Activated naive CD8-positive, alpha-beta T cell treated with anti-CD3 and anti-CD28 coated beads, Interleukin-2, amount 50 U/mL, for 24 hours (primary cell): ENCODE measurements at regions not wholly inside any gene's neighbourhood (a gene's known extent, or its start where the extent isn't known, plus 50 kb on each side); places are given as distances from the start of the nearest gene placed in this dataset.

Experiments
- ATAC-seq: fragments of 150-1000 bp; cut with Tn5 transposase; one replicate; pipeline ENCODE4 v1.10.0; 2021
- DNase-seq: peaks from one replicate; pipeline ENCODE4 v3.0.0; 2021
- H3K27ac Mint-ChIP-seq: one replicate; pipeline ENCODE4 v1.8.0; 2021; ENCODE audit warnings: mild to moderate bottlenecking, mixed read lengths
- H3K27me3 Mint-ChIP-seq: one replicate; pipeline ENCODE4 v1.8.0; 2021; ENCODE audit warnings: mixed read lengths
- H3K36me3 Mint-ChIP-seq: one replicate; pipeline ENCODE4 v1.8.0; 2021; ENCODE audit warnings: low read depth, mixed read lengths
- H3K4me1 Mint-ChIP-seq: one replicate; pipeline ENCODE4 v1.8.0; 2021; ENCODE audit warnings: mixed read lengths
- H3K4me3 Mint-ChIP-seq: one replicate; pipeline ENCODE4 v1.8.0; 2021; ENCODE audit warnings: mild to moderate bottlenecking, moderate library complexity, mixed read lengths
- H3K9me3 Mint-ChIP-seq: one replicate; pipeline ENCODE4 v1.8.0; 2021; ENCODE audit warnings: mixed read lengths

- Mint-ChIP-seq H3K27me3 (no peaks in the 10 kb centered on the region), H3K36me3 (no peaks in the 10 kb centered on the region), H3K9me3 (no peaks in the 10 kb centered on the region), H3K4me3 (no peak overlapping the region), H3K4me1 (peaks cover 8% of the 10 kb centered on the region), H3K27ac (no peak overlapping the region)
- no peak for DNase-seq
- ATAC-seq, result no peak
These were observed 711.8 kb downstream of the UQCRFS1 start for GRCh38 chr19:28500982-28501630.

DNA sequence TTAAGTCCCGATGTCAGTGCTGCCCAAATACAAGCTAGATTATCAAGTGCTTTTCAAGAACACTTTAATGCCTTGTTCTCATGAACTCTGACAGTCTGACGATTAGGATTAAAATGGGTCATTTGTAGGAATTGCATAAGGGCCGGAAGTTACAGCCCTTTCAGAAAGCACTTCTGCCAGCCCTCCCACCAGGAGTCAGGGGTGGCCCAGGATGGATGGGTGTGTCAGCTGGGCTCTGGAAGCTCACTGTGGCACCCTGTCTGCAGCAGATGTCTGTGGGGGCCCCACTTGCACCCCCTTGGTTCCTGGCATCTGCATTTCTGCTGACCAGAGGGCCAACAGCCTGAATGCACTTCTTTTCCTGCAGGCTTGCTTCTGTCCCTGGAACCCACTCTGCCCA is 712.7 kb downstream of the UQCRFS1 start:
- no peaks in the 10 kb centered on the region for H3K9me3 Mint-ChIP-seq
- no peak for ATAC-seq
- H3K4me1 Mint-ChIP-seq, result peaks cover 8% of the 10 kb centered on the region
- H3K4me3 Mint-ChIP-seq, result no peak overlapping the region
- no peaks in the 10 kb centered on the region for H3K27me3 Mint-ChIP-seq
- no peak overlapping the region for H3K27ac Mint-ChIP-seq
- no peaks in the 10 kb centered on the region for H3K36me3 Mint-ChIP-seq
- DNase-seq, result no peak

GRCh38 chr19:28498404-28498976 is 714.5 kb downstream of the UQCRFS1 start:
- Mint-ChIP-seq H3K9me3 (no peaks in the 10 kb centered on the region), H3K36me3 (no peaks in the 10 kb centered on the region), H3K4me1 (peaks cover 8% of the 10 kb centered on the region), H3K4me3 (no peak overlapping the region), H3K27me3 (no peaks in the 10 kb centered on the region), H3K27ac (no peak overlapping the region)
- ATAC-seq (no peak), DNase-seq (no peak)

GRCh38 chr19:28497887-28498286 is 715.1 kb downstream of the UQCRFS1 start:
- Mint-ChIP-seq H3K27me3 (no peaks in the 10 kb centered on the region), H3K36me3 (no peaks in the 10 kb centered on the region), H3K9me3 (no peaks in the 10 kb centered on the region), H3K4me3 (no peak overlapping the region), H3K27ac (no peak overlapping the region), H3K4me1 (peaks cover 8% of the 10 kb centered on the region)
- ATAC-seq, result no peak
- DNase-seq, result no peak

DNA sequence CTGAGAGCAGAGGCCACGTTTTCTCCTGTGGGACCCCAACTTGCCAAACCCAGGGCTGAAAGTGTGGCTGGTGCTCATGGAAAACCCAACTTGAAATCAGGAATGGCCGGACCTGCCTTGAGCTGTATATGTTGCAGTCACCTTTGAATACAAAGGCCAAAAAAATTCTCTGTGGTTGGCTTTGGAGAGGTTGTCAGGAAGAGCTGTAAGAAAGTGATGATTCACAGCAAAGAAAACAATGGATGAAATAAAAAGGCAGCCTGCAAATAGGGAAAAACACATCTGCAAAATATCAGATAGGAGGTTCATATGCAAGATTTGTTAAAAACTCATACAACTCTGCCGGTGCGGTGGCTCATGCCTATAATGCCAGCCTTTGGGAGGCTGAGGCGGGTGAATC is 715.8 kb downstream of the UQCRFS1 start:
- Mint-ChIP-seq H3K27me3 (no peaks in the 10 kb centered on the region), H3K4me1 (peaks cover 8% of the 10 kb centered on the region), H3K9me3 (no peaks in the 10 kb centered on the region), H3K4me3 (no peak overlapping the region), H3K36me3 (no peaks in the 10 kb centered on the region), H3K27ac (no peak overlapping the region)
- DNase-seq (no peak), ATAC-seq (no peak)

- H3K4me3 Mint-ChIP-seq, result no peak overlapping the region
- DNase-seq (no peak), ATAC-seq (no peak)
- H3K4me1 Mint-ChIP-seq, result no peaks in the 10 kb centered on the region
- H3K27ac Mint-ChIP-seq, result no peak overlapping the region
- H3K9me3 Mint-ChIP-seq, result no peaks in the 10 kb centered on the region
- H3K36me3 Mint-ChIP-seq, result no peaks in the 10 kb centered on the region
- no peaks in the 10 kb centered on the region for H3K27me3 Mint-ChIP-seq
These were observed 717.9 kb downstream of the UQCRFS1 start for GRCh38 chr19:28495046-28495445.

DNA sequence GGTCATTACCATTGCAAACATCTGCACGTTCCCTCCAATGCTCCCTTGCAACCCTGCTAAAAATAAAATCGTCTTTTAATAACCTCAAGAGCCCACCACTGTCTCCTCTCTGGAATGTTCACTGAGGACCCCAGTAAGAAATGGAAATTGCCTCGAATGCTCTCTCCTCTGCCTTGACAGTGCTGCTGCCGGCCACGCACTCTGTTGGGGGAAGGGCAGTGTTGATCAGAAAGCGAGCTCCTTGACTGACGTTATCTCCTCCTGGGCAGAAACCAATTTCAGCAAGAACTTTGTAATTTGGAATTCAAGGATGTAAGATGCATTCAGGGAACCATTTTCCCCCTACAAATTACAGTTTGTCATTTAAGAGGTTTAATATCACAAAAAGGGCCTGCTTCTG is 718.5 kb downstream of the UQCRFS1 start:
- Mint-ChIP-seq H3K36me3 (no peaks in the 10 kb centered on the region), H3K4me3 (no peak overlapping the region), H3K9me3 (no peaks in the 10 kb centered on the region), H3K4me1 (no peaks in the 10 kb centered on the region), H3K27me3 (no peaks in the 10 kb centered on the region), H3K27ac (no peak overlapping the region)
- no peak for ATAC-seq
- DNase-seq, result no peak

DNA sequence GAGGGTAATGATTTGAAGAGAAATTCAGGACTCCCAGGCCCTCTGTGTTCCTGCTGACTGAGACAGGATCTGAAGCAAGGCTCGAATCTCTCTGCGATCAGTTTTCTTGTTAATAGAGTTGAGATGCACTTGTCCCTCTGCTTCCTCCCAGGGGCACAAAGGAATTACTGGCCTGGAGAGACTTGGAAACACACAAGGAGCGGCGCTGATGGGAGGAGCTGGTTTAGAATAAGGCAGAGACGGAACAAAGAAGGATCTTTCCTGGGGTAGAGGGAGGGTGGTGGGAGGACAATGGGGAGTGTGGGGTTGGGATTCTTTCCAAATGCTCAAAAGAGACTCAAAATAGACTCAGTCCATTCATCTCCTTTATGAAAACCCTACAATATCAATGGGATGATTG is 719.1 kb downstream of the UQCRFS1 start:
- Mint-ChIP-seq H3K36me3 (no peaks in the 10 kb centered on the region), H3K4me3 (no peak overlapping the region), H3K9me3 (no peaks in the 10 kb centered on the region), H3K27me3 (no peaks in the 10 kb centered on the region), H3K4me1 (no peaks in the 10 kb centered on the region), H3K27ac (no peak overlapping the region)
- DNase-seq, result no peak
- ATAC-seq, result no peak

DNA sequence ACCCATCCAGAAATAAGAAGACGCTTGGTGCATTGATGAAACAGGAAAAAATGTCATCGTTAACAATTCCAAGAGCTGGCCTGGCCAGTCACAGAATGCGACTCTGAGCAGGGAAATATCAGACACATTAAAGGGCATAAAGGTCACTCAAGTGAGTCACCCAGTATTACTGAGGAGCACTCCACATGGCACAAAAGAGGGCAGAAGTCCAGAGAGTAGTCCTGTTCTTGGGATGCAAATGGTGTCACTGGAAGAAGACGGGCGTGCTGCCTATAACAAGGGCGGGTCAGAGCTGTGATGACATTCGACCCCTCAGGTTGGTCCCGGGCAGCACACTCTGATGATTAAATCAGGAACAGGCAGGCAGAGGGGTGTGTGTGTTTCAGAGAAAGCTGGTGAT is 720.3 kb downstream of the UQCRFS1 start:
- H3K36me3 Mint-ChIP-seq, result no peaks in the 10 kb centered on the region
- H3K27ac Mint-ChIP-seq, result no peak overlapping the region
- no peaks in the 10 kb centered on the region for H3K27me3 Mint-ChIP-seq
- no peak for DNase-seq
- no peaks in the 10 kb centered on the region for H3K9me3 Mint-ChIP-seq
- no peak overlapping the region for H3K4me3 Mint-ChIP-seq
- peaks cover 4% of the 10 kb centered on the region for H3K4me1 Mint-ChIP-seq
- no peak for ATAC-seq

GRCh38 chr19:28492201-28492600 is 720.8 kb downstream of the UQCRFS1 start:
- ATAC-seq, result no peak
- peaks cover 4% of the 10 kb centered on the region for H3K4me1 Mint-ChIP-seq
- H3K4me3 Mint-ChIP-seq, result no peak overlapping the region
- no peaks in the 10 kb centered on the region for H3K27me3 Mint-ChIP-seq
- no peaks in the 10 kb centered on the region for H3K36me3 Mint-ChIP-seq
- no peak overlapping the region for H3K27ac Mint-ChIP-seq
- no peak for DNase-seq
- H3K9me3 Mint-ChIP-seq, result no peaks in the 10 kb centered on the region

- Mint-ChIP-seq H3K9me3 (no peaks in the 10 kb centered on the region), H3K27me3 (no peaks in the 10 kb centered on the region), H3K36me3 (no peaks in the 10 kb centered on the region), H3K4me3 (no peak overlapping the region), H3K27ac (no peak overlapping the region), H3K4me1 (peaks cover 6% of the 10 kb centered on the region)
- DNase-seq (no peak), ATAC-seq (no peak)
These were observed 723.2 kb downstream of the UQCRFS1 start for GRCh38 chr19:28489776-28490175.

GRCh38 chr19:28489126-28489660 is 723.8 kb downstream of the UQCRFS1 start:
- H3K4me1 Mint-ChIP-seq, result peaks cover 6% of the 10 kb centered on the region
- H3K27ac Mint-ChIP-seq, result no peak overlapping the region
- H3K9me3 Mint-ChIP-seq, result no peaks in the 10 kb centered on the region
- no peak overlapping the region for H3K4me3 Mint-ChIP-seq
- H3K36me3 Mint-ChIP-seq, result no peaks in the 10 kb centered on the region
- H3K27me3 Mint-ChIP-seq, result no peaks in the 10 kb centered on the region
- ATAC-seq (no peak), DNase-seq (no peak)

DNA sequence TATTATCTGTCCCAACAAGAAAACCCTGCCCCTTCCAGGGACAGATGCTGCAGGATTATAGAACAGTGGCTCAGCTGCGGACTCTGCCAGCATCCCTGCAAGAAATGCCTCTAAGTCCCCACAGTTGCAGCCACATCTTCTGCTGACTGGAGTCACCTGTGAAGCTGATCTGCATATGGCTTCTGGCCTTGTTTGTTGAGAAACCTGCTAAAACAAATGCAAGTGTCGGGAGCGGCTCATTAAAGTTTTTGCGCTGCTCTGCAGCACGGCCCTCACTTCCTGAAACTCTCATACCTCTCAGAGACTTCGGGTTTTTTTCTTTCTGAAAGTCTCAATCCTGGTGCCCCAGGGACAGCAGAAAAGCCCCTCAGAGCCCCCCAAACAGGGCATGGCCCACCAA is 725.0 kb downstream of the UQCRFS1 start:
- no peaks in the 10 kb centered on the region for H3K27me3 Mint-ChIP-seq
- H3K4me3 Mint-ChIP-seq, result no peak overlapping the region
- no peaks in the 10 kb centered on the region for H3K9me3 Mint-ChIP-seq
- H3K27ac Mint-ChIP-seq, result no peak overlapping the region
- no peaks in the 10 kb centered on the region for H3K36me3 Mint-ChIP-seq
- DNase-seq, result no peak
- peaks cover 6% of the 10 kb centered on the region for H3K4me1 Mint-ChIP-seq
- no peak for ATAC-seq

GRCh38 chr19:28486926-28487325 is 726.0 kb downstream of the UQCRFS1 start:
- ATAC-seq, result no peak
- Mint-ChIP-seq H3K9me3 (no peaks in the 10 kb centered on the region), H3K4me3 (no peak overlapping the region), H3K36me3 (no peaks in the 10 kb centered on the region), H3K27ac (no peak overlapping the region), H3K27me3 (no peaks in the 10 kb centered on the region), H3K4me1 (peaks cover 6% of the 10 kb centered on the region)
- DNase-seq, result no peak

GRCh38 chr19:28486473-28486872 is 726.5 kb downstream of the UQCRFS1 start:
- no peaks in the 10 kb centered on the region for H3K36me3 Mint-ChIP-seq
- H3K27ac Mint-ChIP-seq, result no peak overlapping the region
- no peak for DNase-seq
- no peaks in the 10 kb centered on the region for H3K9me3 Mint-ChIP-seq
- ATAC-seq, result no peak
- H3K27me3 Mint-ChIP-seq, result no peaks in the 10 kb centered on the region
- H3K4me3 Mint-ChIP-seq, result no peak overlapping the region
- H3K4me1 Mint-ChIP-seq, result peaks cover 6% of the 10 kb centered on the region
